Fibroblast of lung (primary cell): ENCODE measurements at regions not wholly inside any gene's neighbourhood (a gene's known extent, or its start where the extent isn't known, plus 50 kb on each side); places are given as distances from the start of the nearest gene placed in this dataset.
A peak's percentile ranks its signal among the peaks of the same experiment; 100 is the strongest.

Source experiments
- DNase-seq, 2 donors: peaks; one replicate each; pipeline versions ENCODE4 v3.0.0 to v3.0.0-alpha.2; 2010; ENCODE audit warnings: low read depth in 2 of 2
- H2AFZ ChIP-seq: 2 replicates; pipeline ENCODE4 v1.5.1; 2012; ENCODE audit warnings: low read length, control low read depth, inconsistent platforms
- H3K27ac ChIP-seq: 2 replicates; pipeline ENCODE4 v1.5.1; 2011; ENCODE audit warnings: low read length, control low read depth; ENCODE audit not compliant: insufficient read depth
- H3K27me3 ChIP-seq: 2 replicates; pipeline ENCODE4 v1.5.1; 2011; ENCODE audit warnings: mild to moderate bottlenecking, low read length; ENCODE audit not compliant: control insufficient read depth, insufficient read depth
- H3K36me3 ChIP-seq: 2 replicates; pipeline ENCODE4 v1.5.1; 2011; ENCODE audit warnings: low read length; ENCODE audit not compliant: control insufficient read depth, insufficient read depth
- H3K4me1 ChIP-seq: 2 replicates; pipeline ENCODE4 v1.5.1; 2011; ENCODE audit warnings: low read length; ENCODE audit not compliant: control insufficient read depth, insufficient read depth; ENCODE audit errors: extremely low read depth
- H3K4me2 ChIP-seq: 2 replicates; pipeline ENCODE4 v1.5.1; 2011; ENCODE audit warnings: low read length, control low read depth; ENCODE audit not compliant: insufficient read depth; ENCODE audit errors: extremely low read depth
- H3K4me3 ChIP-seq, 4 experiments: fragments of 200-600 bp in 1 of 4; sonication (generic) in 1 of 4; replicated peaks in 1 of 4; 2 replicates each; pipeline ENCODE4 v1.5.1; 2011 to 2016; ENCODE audit warnings: low read length in 4 of 4, low read depth in 3 of 4, mild to moderate bottlenecking in 3 of 4, control low read depth in 2 of 4, inconsistent platforms in 1 of 4, mixed read lengths in 1 of 4; ENCODE audit not compliant: insufficient read depth in 1 of 4; ENCODE audit errors: control extremely low read depth in 1 of 4
- H3K79me2 ChIP-seq: 2 replicates; pipeline ENCODE4 v1.5.1; 2012; ENCODE audit warnings: mild to moderate bottlenecking, low read length, inconsistent platforms; ENCODE audit not compliant: control insufficient read depth, insufficient read depth
- H3K9ac ChIP-seq: 2 replicates; pipeline ENCODE4 v1.5.1; 2011; ENCODE audit warnings: mild to moderate bottlenecking, low read length, control low read depth; ENCODE audit not compliant: insufficient read depth
- H3K9me3 ChIP-seq: 2 replicates; pipeline ENCODE4 v1.5.1; 2012; ENCODE audit warnings: low read depth, low read length; ENCODE audit not compliant: control insufficient read depth, insufficient read depth
- H4K20me1 ChIP-seq: 2 replicates; pipeline ENCODE4 v1.5.1; 2011; ENCODE audit warnings: low read length; ENCODE audit not compliant: control insufficient read depth, insufficient read depth; ENCODE audit errors: extremely low read depth
- CTCF ChIP-seq, 2 donors: IDR thresholded peaks in 1 of 2; conservative IDR thresholded peaks in 1 of 2; 1 replicate in 1 of 2; 2 replicates in 1 of 2; pipeline ENCODE4 v1.5.1; 2011 to 2012; ENCODE audit warnings: low read length in 2 of 2, control low read depth in 1 of 2, inconsistent platforms in 1 of 2, low read depth in 1 of 2, mild to moderate bottlenecking in 1 of 2
- EZH2 ChIP-seq: IDR thresholded peaks from 2 replicates; pipeline ENCODE4 v1.5.1; 2012; ENCODE audit warnings: low read length, control low read depth, mild to moderate bottlenecking; ENCODE audit errors: missing control alignments

DNA sequence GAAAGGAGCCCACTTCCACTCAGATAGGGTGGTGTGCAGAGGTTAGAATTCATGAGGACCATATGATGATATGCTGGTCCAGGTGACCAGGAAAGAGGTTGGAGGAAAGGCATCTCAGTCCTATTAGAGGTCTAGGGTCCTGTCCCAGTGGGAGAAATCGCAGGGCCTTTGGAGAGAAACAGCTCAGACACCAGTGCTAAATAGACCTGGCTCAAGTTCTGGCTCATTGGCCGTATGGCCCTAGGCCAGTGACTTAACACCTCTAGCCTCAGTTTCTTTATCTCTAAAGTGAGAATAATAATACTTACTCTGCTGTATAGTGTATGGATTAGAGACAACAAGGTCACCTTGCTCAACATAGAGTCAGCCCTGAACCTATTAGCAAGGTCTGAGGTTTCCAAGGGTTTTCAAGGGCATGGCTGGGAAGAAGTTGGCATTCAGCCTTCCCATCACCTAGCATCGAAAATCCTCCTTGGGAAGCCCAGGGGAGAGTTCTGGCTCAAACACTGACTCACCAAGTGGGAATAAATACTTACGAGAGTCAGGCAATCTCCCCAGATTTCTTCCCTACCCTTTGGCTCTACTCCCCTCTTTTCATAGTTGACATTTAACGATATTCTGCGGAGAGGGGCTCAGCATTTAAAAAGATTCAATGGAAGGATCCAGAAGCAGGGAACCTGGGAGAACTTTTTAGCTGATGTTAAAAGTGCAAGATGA lies 473.1 kb upstream of the PODXL start:
- H3K4me3 ChIP-seq = no peak overlapping the region
- H2AFZ ChIP-seq = no peak overlapping the region
- no peaks in the 10 kb centered on the region for H3K9me3 ChIP-seq
- no peaks in the 10 kb centered on the region for H3K36me3 ChIP-seq
- H4K20me1 ChIP-seq = no peaks in the 10 kb centered on the region
- H3K4me1 ChIP-seq = no peaks in the 10 kb centered on the region
- DNase-seq = peak in 1 of 2 donors; percentile 26
- H3K4me2 ChIP-seq = no peak overlapping the region
- H3K79me2 ChIP-seq = no peaks in the 10 kb centered on the region
- H3K27me3 ChIP-seq = peaks cover 3% of the 10 kb centered on the region
- TF ChIP-seq CTCF (conservative IDR thresholded peaks at IDR 0.05 in 1 of 2, IDR thresholded peaks at IDR 0.05 in 1 of 2; ENCODE audit: low read depth in 1 of 2, low read length in 2 of 2) (no peak), EZH2 (no peak)
- no peak overlapping the region for H3K27ac ChIP-seq
- H3K9ac ChIP-seq = no peak overlapping the region

DNA sequence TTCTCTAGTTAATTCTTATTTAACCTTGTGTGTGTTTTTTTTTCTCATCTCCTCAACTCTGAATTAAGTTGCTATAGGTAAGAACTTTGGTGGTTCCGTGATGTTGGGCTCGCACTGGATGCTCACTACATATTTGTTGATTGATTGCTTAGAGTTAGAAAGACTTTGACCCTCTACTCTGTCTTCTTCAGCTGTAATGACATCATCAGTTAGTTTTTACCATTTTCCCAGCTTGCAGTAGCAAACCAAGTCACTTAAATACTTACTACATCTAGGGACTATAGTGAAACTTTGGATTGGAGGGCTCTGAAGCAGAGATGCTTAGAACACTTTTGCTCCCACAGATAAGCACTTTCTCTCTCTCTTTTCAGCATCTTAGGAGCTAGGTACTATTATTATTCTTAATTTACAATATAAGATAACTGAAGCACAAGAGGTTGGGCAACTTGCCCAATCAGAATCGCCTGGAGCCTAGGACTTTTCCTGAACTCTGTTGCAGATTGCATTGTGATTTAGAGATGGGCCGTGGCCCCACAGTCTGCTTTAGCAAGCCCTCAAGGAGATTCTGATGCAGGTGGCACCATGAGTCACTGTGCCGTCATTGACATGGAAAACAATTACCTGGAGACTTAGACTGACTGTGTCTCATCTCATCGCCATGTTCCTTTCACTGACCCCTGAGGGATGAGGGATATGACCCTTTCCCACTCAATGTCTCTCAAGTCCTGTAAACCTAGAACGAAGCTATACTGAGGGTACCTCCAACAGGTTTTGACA lies 471.9 kb upstream of the PODXL start:
- H3K4me2 ChIP-seq = no peak overlapping the region
- no peak overlapping the region for H3K27ac ChIP-seq
- H3K4me3 ChIP-seq = no peak overlapping the region
- H3K9ac ChIP-seq = no peak overlapping the region
- H3K79me2 ChIP-seq = no peaks in the 10 kb centered on the region
- no peaks in the 10 kb centered on the region for H3K36me3 ChIP-seq
- DNase-seq = no peak
- no peaks in the 10 kb centered on the region for H3K9me3 ChIP-seq
- H2AFZ ChIP-seq = no peak overlapping the region
- no peaks in the 10 kb centered on the region for H4K20me1 ChIP-seq
- peaks cover 3% of the 10 kb centered on the region for H3K27me3 ChIP-seq
- no peaks in the 10 kb centered on the region for H3K4me1 ChIP-seq
- TF ChIP-seq CTCF (conservative IDR thresholded peaks at IDR 0.05 in 1 of 2, IDR thresholded peaks at IDR 0.05 in 1 of 2; ENCODE audit: low read depth in 1 of 2, low read length in 2 of 2) (no peak), EZH2 (no peak)

DNA sequence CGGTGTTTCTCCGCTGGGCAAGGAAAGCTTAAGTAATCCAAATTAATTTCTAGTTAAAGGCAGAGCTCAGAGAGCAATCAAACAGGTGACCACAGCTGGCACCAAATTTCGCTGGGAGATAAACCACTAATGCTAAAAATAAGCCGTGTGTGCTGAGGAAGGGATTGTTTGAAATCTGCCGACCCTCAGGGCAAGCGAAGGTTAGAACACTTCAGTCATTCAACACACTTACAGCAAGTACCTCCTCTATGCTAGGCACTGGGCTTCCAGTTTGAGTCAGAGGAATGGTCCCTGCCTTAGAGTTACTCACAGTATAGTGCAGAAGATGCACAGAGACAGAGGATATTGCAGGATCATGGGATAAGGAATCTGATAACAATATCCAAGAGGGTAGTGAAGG lies 467.9 kb upstream of the PODXL start:
- no peaks in the 10 kb centered on the region for H3K9me3 ChIP-seq
- H3K4me3 ChIP-seq = no peak overlapping the region
- no peak overlapping the region for H3K4me2 ChIP-seq
- no peak for DNase-seq
- H3K4me1 ChIP-seq = no peaks in the 10 kb centered on the region
- peaks cover 3% of the 10 kb centered on the region for H3K27me3 ChIP-seq
- H3K9ac ChIP-seq = no peak overlapping the region
- H4K20me1 ChIP-seq = no peaks in the 10 kb centered on the region
- no peaks in the 10 kb centered on the region for H3K79me2 ChIP-seq
- no peak overlapping the region for H3K27ac ChIP-seq
- TF ChIP-seq EZH2 = no peak
- TF ChIP-seq CTCF (conservative IDR thresholded peaks at IDR 0.05 in 1 of 2, IDR thresholded peaks at IDR 0.05 in 1 of 2; ENCODE audit: low read depth in 1 of 2, low read length in 2 of 2) = no peak
- H2AFZ ChIP-seq = no peak overlapping the region
- H3K36me3 ChIP-seq = no peaks in the 10 kb centered on the region
